IPS-NIHi7 (cell line): ENCODE measurements at regions not wholly inside any gene's neighbourhood (a gene's known extent, or its start where the extent isn't known, plus 50 kb on each side); places are given as distances from the start of the nearest gene placed in this dataset.

Experiments used
- DNase-seq: peaks from one replicate; pipeline ENCODE4 v3.0.0; 2012; ENCODE audit warnings: mixed read lengths; ENCODE audit errors: extremely low spot score

GRCh38 chr2:56707218-56707617 lies 523.4 kb downstream of the CCDC85A start:
- DNase-seq = no peak

- no peak for DNase-seq
Measured at GRCh38 chr2:56707650-56708049, 523.9 kb downstream of the CCDC85A start.

GRCh38 chr2:56709181-56709580 lies 525.4 kb downstream of the CCDC85A start:
- DNase-seq = no peak

- no peak for DNase-seq
Measured at GRCh38 chr2:56713161-56713676, 529.4 kb downstream of the CCDC85A start.

GRCh38 chr2:56713978-56714377 lies 530.2 kb downstream of the CCDC85A start:
- no peak for DNase-seq

GRCh38 chr2:56714400-56714799 lies 530.6 kb downstream of the CCDC85A start:
- DNase-seq = no peak

GRCh38 chr2:56715683-56716082 lies 531.9 kb downstream of the CCDC85A start:
- no peak for DNase-seq

GRCh38 chr2:56718413-56718812 lies 534.6 kb downstream of the CCDC85A start:
- no peak for DNase-seq

- no peak for DNase-seq
Measured at GRCh38 chr2:56729212-56729611, 545.4 kb downstream of the CCDC85A start.

GRCh38 chr2:56732946-56733345 lies 549.2 kb downstream of the CCDC85A start:
- DNase-seq = no peak

GRCh38 chr2:56739413-56739812 lies 555.6 kb downstream of the CCDC85A start:
- DNase-seq = no peak

- DNase-seq = peak; percentile 26
Measured at GRCh38 chr2:56741601-56742102, 557.9 kb downstream of the CCDC85A start.

- DNase-seq = no peak
Measured at GRCh38 chr2:56743807-56744206, 560.0 kb downstream of the CCDC85A start.

- DNase-seq = peak; percentile 12
Measured at GRCh38 chr2:56749152-56749752, 565.5 kb downstream of the CCDC85A start.

GRCh38 chr2:56753182-56753581 lies 569.4 kb downstream of the CCDC85A start:
- DNase-seq = no peak

- DNase-seq = no peak
Measured at GRCh38 chr2:56754066-56754615, 570.4 kb downstream of the CCDC85A start.

GRCh38 chr2:56754627-56755026 lies 570.8 kb downstream of the CCDC85A start:
- DNase-seq = no peak

GRCh38 chr2:56757884-56758545 lies 574.2 kb downstream of the CCDC85A start:
- no peak for DNase-seq

GRCh38 chr2:56763683-56764082 lies 579.9 kb downstream of the CCDC85A start:
- DNase-seq = no peak

- no peak for DNase-seq
Measured at GRCh38 chr2:56768973-56769372, 585.2 kb downstream of the CCDC85A start.

- no peak for DNase-seq
Measured at GRCh38 chr2:56770490-56770889, 586.7 kb downstream of the CCDC85A start.

- DNase-seq = peak; percentile 8
Measured at GRCh38 chr2:56784046-56784445, 600.3 kb downstream of the CCDC85A start.

GRCh38 chr2:56801214-56801613 lies 617.4 kb downstream of the CCDC85A start:
- DNase-seq = no peak
